GM18517 (cell line): ENCODE measurements at regions not wholly inside any gene's neighbourhood (a gene's known extent, or its start where the extent isn't known, plus 50 kb on each side); places are given as distances from the start of the nearest gene placed in this dataset.

Experiments
- ATAC-seq: cut with Tn5 transposase; IDR thresholded peaks from one replicate; pipeline ENCODE4 v1.9.1; 2021; ENCODE audit warnings: mild to moderate bottlenecking, moderate library complexity; ENCODE audit not compliant: unreplicated experiment

GRCh38 chr2:234137400-234138014 lies 87.0 kb downstream of the SPP2 start:
- ATAC-seq, result no peak

- no peak for ATAC-seq
These were observed 86.0 kb downstream of the SPP2 start for GRCh38 chr2:234136461-234136860.

GRCh38 chr2:234135750-234136221 lies 85.3 kb downstream of the SPP2 start:
- no peak for ATAC-seq

GRCh38 chr2:234134496-234134895 lies 84.0 kb downstream of the SPP2 start:
- no peak for ATAC-seq

GRCh38 chr2:234133004-234133403 lies 82.5 kb downstream of the SPP2 start:
- ATAC-seq, result no peak

GRCh38 chr2:234130777-234131181 lies 80.3 kb downstream of the SPP2 start:
- no peak for ATAC-seq

GRCh38 chr2:234128606-234129005 lies 78.1 kb downstream of the SPP2 start:
- ATAC-seq, result no peak
